ENCODE measurements at regions not wholly inside any gene's neighbourhood (a gene's known extent, or its start where the extent isn't known, plus 50 kb on each side); places are given as distances from the start of the nearest gene placed in this dataset.

GRCh38 chr1:54461731-54462596 is 55.8 kb upstream of the SSBP3 start:
- 36% methylated on average over 16 of the region's 16 CpGs for WGBS (ENCODE audit: insufficient coverage)
- Histone ChIP-seq H3K27me3 (ENCODE audit: control insufficient read depth, insufficient read depth, low read length) (no peaks in the 10 kb centered on the region), H3K4me3 (ENCODE audit: low read length) (no peak overlapping the region), H3K9me3 (replicated peaks; ENCODE audit: control insufficient read depth, low read depth, low read length) (no peaks in the 10 kb centered on the region), H3K4me1 (ENCODE audit: control insufficient read depth, insufficient read depth, low read length) (peaks cover 43% of the 10 kb centered on the region), H3K27ac (ENCODE audit: low read length) (no peak overlapping the region), H3K36me3 (ENCODE audit: control insufficient read depth, insufficient read depth, low read length) (no peaks in the 10 kb centered on the region)
- DNase-seq = peak; percentile 66

GRCh38 chr1:54460861-54461387 is 54.7 kb upstream of the SSBP3 start:
- Histone ChIP-seq H3K27me3 (ENCODE audit: control insufficient read depth, insufficient read depth, low read length) (no peaks in the 10 kb centered on the region), H3K36me3 (ENCODE audit: control insufficient read depth, insufficient read depth, low read length) (no peaks in the 10 kb centered on the region), H3K9me3 (replicated peaks; ENCODE audit: control insufficient read depth, low read depth, low read length) (no peaks in the 10 kb centered on the region), H3K4me1 (ENCODE audit: control insufficient read depth, insufficient read depth, low read length) (peaks cover 43% of the 10 kb centered on the region), H3K27ac (ENCODE audit: low read length) (no peak overlapping the region), H3K4me3 (ENCODE audit: low read length) (no peak overlapping the region)
- 88% methylated on average over 1 of the region's 8 CpGs for WGBS (ENCODE audit: insufficient coverage)
- no peak for DNase-seq

- DNase-seq = no peak
These were observed 54.2 kb upstream of the SSBP3 start for GRCh38 chr1:54460351-54460750.

GRCh38 chr1:54459726-54460191 is 53.6 kb upstream of the SSBP3 start:
- Histone ChIP-seq H3K36me3 (ENCODE audit: control insufficient read depth, insufficient read depth, low read length) (no peaks in the 10 kb centered on the region), H3K9me3 (replicated peaks; ENCODE audit: control insufficient read depth, low read depth, low read length) (no peaks in the 10 kb centered on the region), H3K27me3 (ENCODE audit: control insufficient read depth, insufficient read depth, low read length) (no peaks in the 10 kb centered on the region), H3K27ac (ENCODE audit: low read length) (no peak overlapping the region), H3K4me1 (ENCODE audit: control insufficient read depth, insufficient read depth, low read length) (peaks cover 33% of the 10 kb centered on the region), H3K4me3 (ENCODE audit: low read length) (no peak overlapping the region)
- no peak for DNase-seq
- WGBS (ENCODE audit: insufficient coverage) = no CpG with 5 or more reads among the region's 4 CpGs

More at GRCh38 chr1:54460351-54460750, 54.2 kb upstream of the SSBP3 start:
- no peaks in the 10 kb centered on the region for H3K36me3 ChIP-seq (ENCODE audit: control insufficient read depth, insufficient read depth, low read length)
- no peak overlapping the region for H3K27ac ChIP-seq (ENCODE audit: low read length)
- H3K9me3 ChIP-seq (replicated peaks; ENCODE audit: control insufficient read depth, low read depth, low read length) = no peaks in the 10 kb centered on the region
- H3K4me1 ChIP-seq (ENCODE audit: control insufficient read depth, insufficient read depth, low read length) = peaks cover 39% of the 10 kb centered on the region
- H3K4me3 ChIP-seq (ENCODE audit: low read length) = no peak overlapping the region
- WGBS (ENCODE audit: insufficient coverage) = 100% methylated on average over 1 of the region's 2 CpGs
- no peaks in the 10 kb centered on the region for H3K27me3 ChIP-seq (ENCODE audit: control insufficient read depth, insufficient read depth, low read length)

- H3K27ac ChIP-seq (ENCODE audit: low read length) = no peak overlapping the region
- peaks cover 27% of the 10 kb centered on the region for H3K4me1 ChIP-seq (ENCODE audit: control insufficient read depth, insufficient read depth, low read length)
- no peaks in the 10 kb centered on the region for H3K9me3 ChIP-seq (replicated peaks; ENCODE audit: control insufficient read depth, low read depth, low read length)
- no peak for DNase-seq
- H3K4me3 ChIP-seq (ENCODE audit: low read length) = no peak overlapping the region
- no peaks in the 10 kb centered on the region for H3K27me3 ChIP-seq (ENCODE audit: control insufficient read depth, insufficient read depth, low read length)
- no peaks in the 10 kb centered on the region for H3K36me3 ChIP-seq (ENCODE audit: control insufficient read depth, insufficient read depth, low read length)
These were observed 52.9 kb upstream of the SSBP3 start for GRCh38 chr1:54459140-54459539.

- Histone ChIP-seq H3K27ac (ENCODE audit: low read length) (no peak overlapping the region), H3K36me3 (ENCODE audit: control insufficient read depth, insufficient read depth, low read length) (no peaks in the 10 kb centered on the region), H3K4me1 (ENCODE audit: control insufficient read depth, insufficient read depth, low read length) (peaks cover 11% of the 10 kb centered on the region), H3K4me3 (ENCODE audit: low read length) (no peak overlapping the region), H3K9me3 (replicated peaks; ENCODE audit: control insufficient read depth, low read depth, low read length) (no peaks in the 10 kb centered on the region), H3K27me3 (ENCODE audit: control insufficient read depth, insufficient read depth, low read length) (no peaks in the 10 kb centered on the region)
- 71% methylated on average over 4 of the region's 6 CpGs for WGBS (ENCODE audit: insufficient coverage)
- no peak for DNase-seq
These were observed 50.8 kb upstream of the SSBP3 start for GRCh38 chr1:54456921-54457529.

- Histone ChIP-seq H3K9me3 (replicated peaks; ENCODE audit: control insufficient read depth, low read depth, low read length) (no peaks in the 10 kb centered on the region), H3K27ac (ENCODE audit: low read length) (no peak overlapping the region), H3K27me3 (ENCODE audit: control insufficient read depth, insufficient read depth, low read length) (no peaks in the 10 kb centered on the region), H3K36me3 (ENCODE audit: control insufficient read depth, insufficient read depth, low read length) (no peaks in the 10 kb centered on the region), H3K4me3 (ENCODE audit: low read length) (no peak overlapping the region), H3K4me1 (ENCODE audit: control insufficient read depth, insufficient read depth, low read length) (peaks cover 6% of the 10 kb centered on the region)
- DNase-seq = no peak
- WGBS (ENCODE audit: insufficient coverage) = 75% methylated on average over 2 of the region's 3 CpGs
These were observed 50.2 kb upstream of the SSBP3 start for GRCh38 chr1:54456361-54456760.

All from muscle of leg (tissue), 3 donors.